ENCODE measurements at regions not wholly inside any gene's neighbourhood (a gene's known extent, or its start where the extent isn't known, plus 50 kb on each side); places are given as distances from the start of the nearest gene placed in this dataset.
A peak's percentile ranks its signal among the peaks of the same experiment; 100 is the strongest.
"Not testable (repeated sequence)": the region's sequence is repeated elsewhere in the genome, so short reads cannot be mapped to it uniquely, and the experiment has no call there.

DNA sequence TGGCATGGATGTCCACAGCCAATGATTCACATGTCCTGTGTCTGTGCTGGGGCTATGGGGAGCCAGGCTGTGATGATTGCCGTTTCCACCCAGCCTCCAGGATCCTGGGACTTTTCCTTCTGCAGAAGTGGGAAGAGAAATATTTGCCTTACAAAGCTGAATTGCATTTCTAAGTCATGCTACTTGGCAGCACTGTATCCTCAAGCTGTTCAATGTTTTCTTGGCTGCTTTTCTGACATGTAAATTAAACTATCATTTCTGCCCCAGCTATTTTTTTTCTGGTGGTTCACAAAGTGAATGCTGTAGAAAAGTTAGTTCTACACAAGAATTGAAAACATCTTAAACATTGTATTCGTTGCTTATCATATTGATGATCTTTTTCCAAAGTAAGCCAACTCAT, 51.9 kb upstream of the TCERG1L start:
- no peak for ATAC-seq
- DNase-seq = no peak

DNA sequence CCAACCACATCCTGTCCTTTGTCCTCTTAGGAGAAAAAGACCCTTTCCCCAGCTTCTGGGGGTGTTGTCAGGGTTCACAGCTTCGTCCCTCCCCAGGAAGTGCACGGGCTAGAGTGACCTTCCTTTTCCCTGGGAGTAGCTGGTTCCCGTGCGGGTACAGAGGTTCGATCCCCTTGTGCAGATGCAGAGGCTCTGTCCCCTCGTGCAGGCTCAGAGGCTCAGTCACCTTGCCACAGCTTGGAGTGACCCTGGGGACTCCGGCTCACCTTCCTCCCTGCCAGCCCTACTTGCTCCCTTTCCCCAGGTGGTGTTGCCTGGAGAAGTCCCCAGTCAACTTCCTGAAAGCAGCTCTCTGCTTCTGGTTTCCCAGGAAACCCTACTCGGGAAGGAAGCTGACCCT, 60.0 kb upstream of the TCERG1L start:
- no peak for ATAC-seq
- DNase-seq = no peak

DNA sequence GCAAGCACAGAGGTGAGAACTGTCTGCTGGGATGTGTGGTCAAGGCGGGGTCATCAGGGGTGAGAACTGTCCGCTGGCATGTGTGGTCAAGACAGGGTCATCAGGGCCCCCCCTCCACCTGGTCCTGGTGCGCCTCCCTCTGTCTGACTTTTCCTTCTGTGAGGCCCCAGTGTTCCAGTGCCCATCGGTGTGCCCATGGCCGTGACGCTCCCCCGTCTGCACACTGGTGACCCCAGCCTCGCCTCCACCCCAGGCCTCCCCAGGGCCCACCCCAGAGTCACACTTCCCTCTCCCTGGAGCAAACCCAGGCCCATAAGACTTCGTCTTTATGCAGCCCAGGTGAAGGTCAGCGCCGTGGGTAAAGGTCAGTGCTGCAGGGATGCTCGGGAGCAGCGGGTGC, 70.1 kb upstream of the TCERG1L start:
- DNase-seq (no peak), ATAC-seq (no peak)

GRCh38 chr10:131385161-131385872, 73.8 kb upstream of the TCERG1L start:
- not testable (repeated sequence) for DNase-seq, ATAC-seq

DNA sequence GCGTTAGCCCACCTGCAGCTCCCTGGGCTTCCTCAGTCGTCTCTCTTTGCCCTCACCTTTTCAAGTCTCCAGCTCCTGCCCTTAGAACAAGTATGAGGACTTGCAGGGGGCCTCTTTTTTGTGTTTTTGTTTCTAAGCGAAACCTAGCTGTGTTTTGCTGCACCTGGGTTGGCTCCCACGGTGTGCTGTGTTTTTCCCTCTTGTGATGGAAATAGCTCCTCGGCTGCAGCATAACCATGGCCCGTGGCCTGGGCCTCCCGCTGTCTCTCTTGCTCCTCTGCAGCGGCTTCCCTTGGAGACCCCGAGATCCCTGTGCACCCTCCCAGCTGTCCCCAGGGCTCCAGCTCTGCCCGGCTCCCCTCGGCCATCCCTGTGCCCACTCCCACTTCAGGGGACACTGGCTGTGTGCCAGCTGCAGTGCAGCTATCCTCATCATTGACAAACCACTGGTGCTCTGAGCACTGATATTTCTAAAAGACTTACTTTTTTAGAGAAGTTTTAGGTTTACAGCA, 75.6 kb upstream of the TCERG1L start:
- ATAC-seq (no peak), DNase-seq (no peak)

DNA sequence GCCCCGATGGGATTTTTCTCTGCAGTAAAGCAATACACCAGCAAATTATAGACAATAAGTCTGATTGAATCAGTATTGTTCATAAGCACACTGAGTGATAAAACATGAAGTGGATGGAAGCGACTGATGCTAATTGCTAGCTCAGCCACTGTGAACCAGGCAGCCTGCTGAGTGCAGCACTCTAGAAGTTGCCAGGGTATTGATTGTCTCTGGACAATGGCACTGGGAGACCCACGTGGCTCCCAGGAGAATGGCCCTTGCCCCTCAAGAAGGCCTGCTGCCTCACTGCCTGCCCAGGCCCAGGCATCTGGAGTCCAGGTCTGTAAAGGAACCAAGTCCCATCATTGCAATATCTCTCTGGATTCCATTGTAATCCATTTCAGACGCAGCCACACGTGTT, 80.4 kb upstream of the TCERG1L start:
- DNase-seq (no peak), ATAC-seq (no peak)

GRCh38 chr10:131396121-131397050, 84.9 kb upstream of the TCERG1L start:
- DNase-seq (no peak), ATAC-seq (no peak)

- ATAC-seq = no peak
Observed at GRCh38 chr10:131398166-131398565, 86.6 kb upstream of the TCERG1L start.

DNA sequence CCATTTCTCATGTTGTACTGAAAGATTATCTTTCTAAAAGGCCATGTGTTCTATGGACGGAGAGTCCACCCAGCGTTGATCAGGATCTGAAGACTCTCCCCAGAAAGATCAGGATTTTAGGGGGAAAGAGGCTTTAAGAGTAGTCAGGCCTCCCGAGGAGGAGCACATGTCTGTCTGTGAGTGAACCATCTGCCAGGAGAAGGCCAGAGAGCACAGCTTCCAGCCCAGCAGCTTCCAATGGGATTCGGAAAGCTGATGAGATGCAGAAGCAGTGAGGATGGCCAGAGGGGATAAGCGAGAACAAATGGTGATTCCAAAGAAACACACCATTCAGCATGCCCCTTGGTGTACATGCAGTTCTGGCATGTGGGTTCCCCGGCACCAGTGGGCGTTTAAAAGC, 88.5 kb upstream of the TCERG1L start:
- ATAC-seq (no peak), DNase-seq (no peak)

More at GRCh38 chr10:131398166-131398565, 86.6 kb upstream of the TCERG1L start:
- DNase-seq = no peak

- ATAC-seq (no peak), DNase-seq (no peak)
Observed at GRCh38 chr10:131400513-131400912, 89.0 kb upstream of the TCERG1L start.

- ATAC-seq (peak; percentile 22), DNase-seq (no peak)
Observed at GRCh38 chr10:131402771-131403650, 91.5 kb upstream of the TCERG1L start.

DNA sequence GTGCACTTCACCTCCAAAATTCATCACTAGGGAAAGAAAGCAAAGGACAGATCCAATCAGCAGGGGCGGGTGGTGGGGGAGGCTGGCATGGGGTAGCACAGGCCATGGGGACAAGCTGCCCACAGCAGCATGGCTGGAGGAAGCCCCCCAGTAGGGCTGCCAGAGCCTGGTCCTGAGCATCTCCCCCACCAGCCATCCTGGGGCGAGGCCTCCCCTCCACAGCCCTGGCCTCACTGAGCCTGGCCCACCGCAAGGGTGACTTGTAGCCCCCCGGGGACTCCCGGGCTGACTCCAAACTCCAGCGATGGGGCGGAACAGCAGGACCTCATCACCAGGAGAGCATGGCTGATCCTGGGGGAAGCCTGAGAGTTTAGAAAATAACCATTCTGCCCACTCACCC, 92.4 kb upstream of the TCERG1L start:
- no peak for DNase-seq
- ATAC-seq = no peak

DNA sequence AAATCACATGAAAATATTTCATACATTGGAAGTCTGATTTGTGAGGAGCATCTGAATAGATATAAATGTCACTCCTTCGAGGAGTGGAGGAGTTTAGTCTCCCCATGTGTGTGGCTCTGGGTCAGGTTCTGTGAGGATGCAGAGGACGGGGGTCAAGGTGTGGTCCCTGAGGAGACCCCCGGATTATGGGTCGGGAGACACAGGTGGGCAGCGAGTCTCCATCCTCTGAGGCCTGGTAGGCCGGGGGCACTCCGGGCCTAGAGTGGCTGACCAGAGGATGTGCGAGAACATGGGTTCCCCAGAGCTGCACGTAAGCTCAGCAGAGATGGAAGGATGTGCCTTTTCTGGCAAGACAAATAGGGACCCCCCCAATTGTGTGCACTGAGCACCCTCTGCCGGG, 93.4 kb upstream of the TCERG1L start:
- DNase-seq (no peak), ATAC-seq (no peak)

DNA sequence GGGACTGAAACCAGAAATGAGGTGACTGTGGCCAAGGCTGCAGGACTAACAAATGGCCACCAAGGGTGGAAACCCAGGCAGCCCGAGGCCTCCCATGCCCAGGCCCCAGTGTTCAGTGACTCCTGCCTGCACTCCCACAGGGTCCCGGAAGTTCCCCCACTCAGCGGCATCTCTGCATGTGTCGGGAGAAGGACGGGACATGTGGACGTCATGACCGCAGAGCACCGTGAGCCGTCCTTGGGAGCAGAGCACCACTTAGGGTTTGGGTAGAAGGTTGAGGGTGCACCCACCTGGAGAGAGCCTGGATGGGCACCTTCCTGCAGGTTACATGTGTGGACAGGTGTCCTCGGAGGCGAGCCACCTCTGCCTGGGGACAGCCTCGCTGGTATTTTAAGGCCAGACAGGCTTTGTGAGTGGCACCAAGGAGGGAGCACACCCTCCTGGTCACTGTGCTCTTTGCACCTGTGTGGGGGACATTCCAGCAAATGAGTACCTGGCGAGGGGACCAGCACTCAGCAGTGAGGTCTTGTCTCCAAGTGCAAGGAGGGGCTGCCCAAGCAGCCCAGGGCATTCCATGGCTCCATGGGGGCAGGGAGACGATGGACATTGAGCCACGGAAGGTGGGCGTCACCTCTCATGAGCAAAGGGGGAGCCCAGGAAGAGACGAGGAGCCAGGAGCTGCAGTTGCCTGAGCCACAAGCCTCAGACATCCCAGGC, 95.3 kb upstream of the TCERG1L start:
- no peak for DNase-seq
- no peak for ATAC-seq

DNA sequence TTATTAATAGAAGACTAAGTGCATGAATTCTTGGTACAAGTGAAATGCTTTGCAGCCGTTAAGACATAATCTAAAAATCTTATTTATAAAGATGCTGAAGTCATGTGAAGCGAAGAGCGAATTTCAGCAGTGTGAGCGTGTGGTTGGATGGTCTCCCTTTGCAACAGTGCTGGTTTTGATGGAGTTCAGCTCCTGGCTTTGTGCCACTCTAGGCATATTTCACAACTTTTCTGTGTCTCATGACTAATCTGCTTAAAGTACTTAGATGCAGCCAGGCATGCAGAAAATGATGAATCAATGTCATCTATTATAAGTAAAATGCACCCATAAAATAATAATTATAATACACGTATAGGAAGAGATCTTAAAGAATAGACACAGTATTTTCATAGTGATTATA, 107.2 kb upstream of the TCERG1L start:
- no peak for DNase-seq
- no peak for ATAC-seq

GRCh38 chr10:131419797-131420196, 108.3 kb upstream of the TCERG1L start:
- no peak for DNase-seq
- no peak for ATAC-seq

DNA sequence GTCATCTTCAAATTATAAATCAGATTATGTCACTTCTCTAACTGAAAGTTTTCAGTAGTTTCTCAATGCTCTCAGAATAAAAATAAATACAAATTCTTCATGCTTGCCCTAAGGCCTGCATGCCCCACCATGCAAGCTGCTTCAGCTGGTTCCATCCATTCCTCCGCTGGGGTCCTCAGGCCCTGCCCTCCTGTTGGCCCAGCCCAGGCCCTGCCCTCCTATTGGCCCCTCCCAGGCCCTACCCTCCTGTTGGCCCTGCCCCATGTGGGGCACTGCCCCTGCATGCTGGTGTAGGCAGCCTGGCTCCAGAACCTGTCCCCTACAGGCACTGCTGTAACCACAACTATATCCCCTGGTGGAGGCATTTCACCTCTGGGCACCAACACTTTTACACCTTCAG, 109.3 kb upstream of the TCERG1L start:
- ATAC-seq = no peak
- no peak for DNase-seq

- no peak for DNase-seq
- ATAC-seq = no peak
Observed at GRCh38 chr10:131421381-131421780, 109.9 kb upstream of the TCERG1L start.

GRCh38 chr10:131422731-131423130, 111.2 kb upstream of the TCERG1L start:
- DNase-seq (no peak), ATAC-seq (no peak)

DNA sequence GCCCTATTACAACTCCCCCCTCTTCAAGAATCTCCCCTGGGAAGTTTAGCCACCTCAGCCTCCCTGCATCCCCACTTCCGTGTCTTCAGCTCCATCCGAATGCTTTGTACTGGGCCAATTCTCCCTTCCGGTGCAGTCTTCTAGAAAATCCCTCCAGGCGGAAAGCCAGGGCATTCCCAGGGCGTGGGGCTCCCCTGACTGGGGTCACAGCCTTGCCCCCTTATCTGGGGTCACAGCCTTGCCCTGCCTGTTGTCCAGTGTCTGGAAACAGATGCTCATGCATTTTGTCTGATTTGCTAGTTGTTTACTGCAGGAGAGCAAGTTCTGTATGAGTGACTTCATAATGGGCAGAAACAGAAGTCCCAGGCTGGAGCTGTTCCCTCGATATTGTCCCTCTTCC, 112.5 kb upstream of the TCERG1L start:
- DNase-seq = no peak
- no peak for ATAC-seq

DNA sequence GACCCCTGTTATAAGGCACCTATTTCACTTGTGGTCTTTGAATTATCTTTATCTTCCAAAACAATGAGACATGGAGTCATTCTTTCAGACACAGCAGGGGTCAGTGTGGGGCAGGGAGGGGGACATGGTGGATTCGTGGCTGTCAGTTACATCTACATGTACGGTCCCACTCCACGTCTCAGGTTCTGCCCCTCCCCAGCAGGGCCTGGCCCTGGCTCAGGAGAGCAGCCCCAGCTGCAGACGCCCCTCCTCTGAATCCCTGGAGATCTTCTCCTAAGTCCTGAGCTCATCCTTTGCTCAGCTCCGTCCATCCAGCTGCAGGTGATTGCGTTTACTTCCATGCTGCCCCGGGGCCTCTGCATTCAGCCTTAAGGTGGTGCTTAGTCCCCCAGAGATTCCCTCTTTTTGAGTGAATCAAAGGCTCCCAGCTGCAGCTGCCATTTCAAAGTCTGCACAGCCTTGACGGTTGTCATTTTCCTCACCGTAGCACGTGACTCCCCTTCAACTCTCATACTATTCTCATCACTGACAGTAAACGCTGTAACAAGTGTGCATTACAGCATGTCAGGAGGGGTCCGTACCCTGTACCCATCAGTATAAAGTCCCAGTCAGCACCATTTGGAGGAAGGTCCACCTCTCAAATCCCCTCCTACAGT, 113.4 kb upstream of the TCERG1L start:
- ATAC-seq (no peak), DNase-seq (no peak)
